ENCODE measurements at regions not wholly inside any gene's neighbourhood (a gene's known extent, or its start where the extent isn't known, plus 50 kb on each side); places are given as distances from the start of the nearest gene placed in this dataset.

DNA sequence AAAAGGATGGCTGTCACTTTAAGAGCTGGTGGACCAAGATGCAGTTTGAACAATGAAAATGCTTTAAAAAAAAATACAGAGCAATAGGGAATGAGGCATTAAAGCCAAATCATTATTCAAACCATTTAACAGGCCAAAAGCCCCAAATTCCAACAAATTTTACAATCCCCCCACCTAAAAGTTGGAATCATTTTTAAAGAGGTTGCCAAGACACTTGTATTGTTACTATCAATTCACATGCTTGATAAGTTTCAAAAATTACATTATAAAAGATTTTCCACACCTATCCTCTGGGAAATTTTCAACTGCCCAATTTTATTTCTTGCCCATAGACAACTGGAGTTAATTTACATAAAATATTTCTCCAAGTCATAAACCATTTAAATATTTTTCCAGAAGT lies 192.3 kb upstream of the ARHGEF26 start:
- TF ChIP-seq, protein P1, sequence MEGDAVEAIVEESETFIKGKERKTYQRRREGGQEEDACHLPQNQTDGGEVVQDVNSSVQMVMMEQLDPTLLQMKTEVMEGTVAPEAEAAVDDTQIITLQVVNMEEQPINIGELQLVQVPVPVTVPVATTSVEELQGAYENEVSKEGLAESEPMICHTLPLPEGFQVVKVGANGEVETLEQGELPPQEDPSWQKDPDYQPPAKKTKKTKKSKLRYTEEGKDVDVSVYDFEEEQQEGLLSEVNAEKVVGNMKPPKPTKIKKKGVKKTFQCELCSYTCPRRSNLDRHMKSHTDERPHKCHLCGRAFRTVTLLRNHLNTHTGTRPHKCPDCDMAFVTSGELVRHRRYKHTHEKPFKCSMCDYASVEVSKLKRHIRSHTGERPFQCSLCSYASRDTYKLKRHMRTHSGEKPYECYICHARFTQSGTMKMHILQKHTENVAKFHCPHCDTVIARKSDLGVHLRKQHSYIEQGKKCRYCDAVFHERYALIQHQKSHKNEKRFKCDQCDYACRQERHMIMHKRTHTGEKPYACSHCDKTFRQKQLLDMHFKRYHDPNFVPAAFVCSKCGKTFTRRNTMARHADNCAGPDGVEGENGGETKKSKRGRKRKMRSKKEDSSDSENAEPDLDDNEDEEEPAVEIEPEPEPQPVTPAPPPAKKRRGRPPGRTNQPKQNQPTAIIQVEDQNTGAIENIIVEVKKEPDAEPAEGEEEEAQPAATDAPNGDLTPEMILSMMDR (IDR thresholded peaks at IDR 0.05; ENCODE audit: low read depth, low read length, poor library complexity, severe bottlenecking), result no peak
- TF ChIP-seq EZH2phosphoT487 (IDR thresholded peaks at IDR 0.05; ENCODE audit: borderline replicate concordance, low read length), result no peak
